ENCODE measurements at regions not wholly inside any gene's neighbourhood (a gene's known extent, or its start where the extent isn't known, plus 50 kb on each side); places are given as distances from the start of the nearest gene placed in this dataset.

- H4K20me1 ChIP-seq (ENCODE audit: low read depth, low read length): no peaks in the 10 kb centered on the region; the same call in 1 of the 2 replicates
- no peaks in the 10 kb centered on the region for H3K36me3 ChIP-seq (ENCODE audit: low read length)
- TF ChIP-seq CTCF (IDR thresholded peaks at IDR 0.05; ENCODE audit: insufficient read depth, low read length, poor library complexity, severe bottlenecking): no peak
- no peak for TF ChIP-seq EZH2phosphoT487 (conservative IDR thresholded peaks at IDR 0.05; ENCODE audit: low read length)
- H3K9me3 ChIP-seq (ENCODE audit: insufficient read depth, low read length): no peaks in the 10 kb centered on the region
- H3K4me2 ChIP-seq (ENCODE audit: low read depth, low read length, poor library complexity, severe bottlenecking): no peak overlapping the region
- no peak overlapping the region for H3K4me3 ChIP-seq (ENCODE audit: insufficient read depth, low read length, poor library complexity, severe bottlenecking)
- no peaks in the 10 kb centered on the region for H3F3A ChIP-seq (ENCODE audit: insufficient read depth)
- H3K9ac ChIP-seq (ENCODE audit: low read length): no peak overlapping the region
- H3K9me2 ChIP-seq (replicated peaks; ENCODE audit: insufficient read depth, low read length): no peaks in the 10 kb centered on the region
- H3K27ac ChIP-seq (ENCODE audit: low read depth, low read length): no peak overlapping the region
- H2AFZ ChIP-seq (ENCODE audit: low read depth, low read length, severe bottlenecking): no peak overlapping the region
- no peaks in the 10 kb centered on the region for H3K27me3 ChIP-seq (ENCODE audit: low read length)
- H3K79me2 ChIP-seq (ENCODE audit: insufficient read depth, low read length): no peaks in the 10 kb centered on the region
Observed at GRCh38 chr3:168533600-168533999, 437.9 kb upstream of the GOLIM4 start.

GRCh38 chr3:168532135-168532534, 436.4 kb upstream of the GOLIM4 start:
- Histone ChIP-seq H2AFZ (ENCODE audit: low read depth, low read length, severe bottlenecking) (no peak overlapping the region), H3K9ac (ENCODE audit: low read length) (no peak overlapping the region), H3K36me3 (ENCODE audit: low read length) (no peaks in the 10 kb centered on the region), H3K27me3 (ENCODE audit: low read length) (no peaks in the 10 kb centered on the region), H3K4me3 (ENCODE audit: insufficient read depth, low read length, poor library complexity, severe bottlenecking) (no peak overlapping the region), H3K4me2 (ENCODE audit: low read depth, low read length, poor library complexity, severe bottlenecking) (no peak overlapping the region), H3F3A (ENCODE audit: insufficient read depth) (no peaks in the 10 kb centered on the region), H3K27ac (ENCODE audit: low read depth, low read length) (no peak overlapping the region), H4K20me1 (ENCODE audit: low read depth, low read length) (no peaks in the 10 kb centered on the region; the same call in 1 of the 2 replicates), H3K9me2 (replicated peaks; ENCODE audit: insufficient read depth, low read length) (no peaks in the 10 kb centered on the region), H3K9me3 (ENCODE audit: insufficient read depth, low read length) (no peaks in the 10 kb centered on the region), H3K79me2 (ENCODE audit: insufficient read depth, low read length) (no peaks in the 10 kb centered on the region)
- TF ChIP-seq EZH2phosphoT487 (conservative IDR thresholded peaks at IDR 0.05; ENCODE audit: low read length) (no peak), CTCF (IDR thresholded peaks at IDR 0.05; ENCODE audit: insufficient read depth, low read length, poor library complexity, severe bottlenecking) (no peak)

GRCh38 chr3:168531116-168531515, 435.4 kb upstream of the GOLIM4 start:
- Histone ChIP-seq H3K9me3 (ENCODE audit: insufficient read depth, low read length) (no peaks in the 10 kb centered on the region), H3K9me2 (replicated peaks; ENCODE audit: insufficient read depth, low read length) (no peaks in the 10 kb centered on the region), H3K9ac (ENCODE audit: low read length) (no peak overlapping the region), H2AFZ (ENCODE audit: low read depth, low read length, severe bottlenecking) (no peak overlapping the region), H3K27me3 (ENCODE audit: low read length) (no peaks in the 10 kb centered on the region), H3K4me3 (ENCODE audit: insufficient read depth, low read length, poor library complexity, severe bottlenecking) (no peak overlapping the region), H3K4me2 (ENCODE audit: low read depth, low read length, poor library complexity, severe bottlenecking) (no peak overlapping the region), H3K79me2 (ENCODE audit: insufficient read depth, low read length) (no peaks in the 10 kb centered on the region), H4K20me1 (ENCODE audit: low read depth, low read length) (no peaks in the 10 kb centered on the region; the same call in 1 of the 2 replicates), H3F3A (ENCODE audit: insufficient read depth) (no peaks in the 10 kb centered on the region), H3K36me3 (ENCODE audit: low read length) (no peaks in the 10 kb centered on the region), H3K27ac (ENCODE audit: low read depth, low read length) (no peak overlapping the region)
- TF ChIP-seq EZH2phosphoT487 (conservative IDR thresholded peaks at IDR 0.05; ENCODE audit: low read length) (no peak), CTCF (IDR thresholded peaks at IDR 0.05; ENCODE audit: insufficient read depth, low read length, poor library complexity, severe bottlenecking) (no peak)
